HG02981 (cell line): ENCODE measurements at regions not wholly inside any gene's neighbourhood (a gene's known extent, or its start where the extent isn't known, plus 50 kb on each side); places are given as distances from the start of the nearest gene placed in this dataset.
"Not testable (repeated sequence)": the region's sequence is repeated elsewhere in the genome, so short reads cannot be mapped to it uniquely, and the experiment has no call there.

Experiments used
- ATAC-seq: cut with Tn5 transposase; IDR thresholded peaks from one replicate; pipeline ENCODE4 v1.9.1; 2021; ENCODE audit warnings: mild to moderate bottlenecking, moderate library complexity; ENCODE audit not compliant: unreplicated experiment

- ATAC-seq: no peak
These were observed 302.4 kb upstream of the TMPRSS15 start for GRCh38 chr21:18705971-18706370.

- ATAC-seq: no peak
These were observed 308.1 kb upstream of the TMPRSS15 start for GRCh38 chr21:18711662-18712061.

GRCh38 chr21:18715606-18716005 lies 312.0 kb upstream of the TMPRSS15 start:
- ATAC-seq: no peak

GRCh38 chr21:18716578-18717138 lies 313.1 kb upstream of the TMPRSS15 start:
- ATAC-seq: no peak

GRCh38 chr21:18722193-18722592 lies 318.6 kb upstream of the TMPRSS15 start:
- no peak for ATAC-seq

- no peak for ATAC-seq
These were observed 319.6 kb upstream of the TMPRSS15 start for GRCh38 chr21:18723171-18723570.

GRCh38 chr21:18725653-18726052 lies 322.1 kb upstream of the TMPRSS15 start:
- no peak for ATAC-seq

GRCh38 chr21:18741954-18742353 lies 338.4 kb upstream of the TMPRSS15 start:
- ATAC-seq: no peak

- no peak for ATAC-seq
These were observed 339.9 kb upstream of the TMPRSS15 start for GRCh38 chr21:18743531-18743930.

- ATAC-seq: no peak
These were observed 341.3 kb upstream of the TMPRSS15 start for GRCh38 chr21:18744840-18745239.

GRCh38 chr21:18752894-18753293 lies 349.3 kb upstream of the TMPRSS15 start:
- not testable (repeated sequence) for ATAC-seq

GRCh38 chr21:18756272-18756671 lies 352.7 kb upstream of the TMPRSS15 start:
- not testable (repeated sequence) for ATAC-seq

GRCh38 chr21:18759267-18759666 lies 355.7 kb upstream of the TMPRSS15 start:
- ATAC-seq: no peak

GRCh38 chr21:18759751-18760161 lies 356.2 kb upstream of the TMPRSS15 start:
- ATAC-seq: no peak

GRCh38 chr21:18760247-18760646 lies 356.7 kb upstream of the TMPRSS15 start:
- no peak for ATAC-seq

- ATAC-seq: no peak
These were observed 361.1 kb upstream of the TMPRSS15 start for GRCh38 chr21:18764720-18765119.

GRCh38 chr21:18769599-18769998 lies 366.0 kb upstream of the TMPRSS15 start:
- ATAC-seq: no peak

GRCh38 chr21:18771845-18772380 lies 368.3 kb upstream of the TMPRSS15 start:
- ATAC-seq: no peak

GRCh38 chr21:18772404-18772803 lies 368.8 kb upstream of the TMPRSS15 start:
- no peak for ATAC-seq

GRCh38 chr21:18772897-18773296 lies 369.3 kb upstream of the TMPRSS15 start:
- no peak for ATAC-seq

- ATAC-seq: no peak
These were observed 373.4 kb upstream of the TMPRSS15 start for GRCh38 chr21:18776936-18777335.

GRCh38 chr21:18782721-18783120 lies 379.1 kb upstream of the TMPRSS15 start:
- ATAC-seq: no peak

- no peak for ATAC-seq
These were observed 397.9 kb upstream of the TMPRSS15 start for GRCh38 chr21:18801468-18801867.
